Peyer's patch (tissue), 4 donors: ENCODE measurements at regions not wholly inside any gene's neighbourhood (a gene's known extent, or its start where the extent isn't known, plus 50 kb on each side); places are given as distances from the start of the nearest gene placed in this dataset.

Experiments used
- DNase-seq, 3 donors: peaks; one replicate each; pipeline ENCODE4 v3.0.0-alpha.2; 2017 to 2019
- H3K27ac ChIP-seq, 4 donors: fragments of 200-600 bp; sonication (generic); one replicate each; pipeline ENCODE4 v1.5.1; 2016 to 2019
- H3K27me3 ChIP-seq, 2 donors: fragments of 200-600 bp; sonication (generic); one replicate each; pipeline ENCODE4 v1.5.1; 2019
- H3K36me3 ChIP-seq, 3 donors: fragments of 200-600 bp; sonication (generic); one replicate each; pipeline ENCODE4 v1.5.1; 2016 to 2019
- H3K4me1 ChIP-seq, 4 donors: fragments of 200-600 bp; sonication (generic); one replicate each; pipeline ENCODE4 v1.5.1; 2016 to 2019
- H3K4me3 ChIP-seq, 4 donors: fragments of 200-600 bp; sonication (generic); 1 replicate in 3 of 4; 2 replicates in 1 of 4; pipeline ENCODE4 v1.5.1; 2016 to 2019; ENCODE audit warnings: mild to moderate bottlenecking in 1 of 4
- H3K9me3 ChIP-seq, 4 donors: fragments of 200-600 bp; sonication (generic); one replicate each; pipeline ENCODE4 v1.5.1; 2016 to 2019; ENCODE audit warnings: mild to moderate bottlenecking in 1 of 4
- POLR2A ChIP-seq, 2 donors: fragments of 450-650 bp; IDR thresholded peaks; one replicate each; pipeline ENCODE4 v1.5.1; 2017; ENCODE audit warnings: antibody characterized with exemption in 2 of 2, mild to moderate bottlenecking in 2 of 2, moderate library complexity in 2 of 2
- TF ChIP-seq, protein P1 (sequence below), 6 experiments: fragments of 450-650 bp in 4 of 6; fragments of 200-600 bp in 2 of 6; sonication (generic) in 1 of 6; IDR thresholded peaks; one replicate each; pipeline ENCODE4 v1.5.1; 2017 to 2019; ENCODE audit warnings: antibody characterized with exemption in 6 of 6, mild to moderate bottlenecking in 3 of 6, moderate library complexity in 1 of 6

DNA sequence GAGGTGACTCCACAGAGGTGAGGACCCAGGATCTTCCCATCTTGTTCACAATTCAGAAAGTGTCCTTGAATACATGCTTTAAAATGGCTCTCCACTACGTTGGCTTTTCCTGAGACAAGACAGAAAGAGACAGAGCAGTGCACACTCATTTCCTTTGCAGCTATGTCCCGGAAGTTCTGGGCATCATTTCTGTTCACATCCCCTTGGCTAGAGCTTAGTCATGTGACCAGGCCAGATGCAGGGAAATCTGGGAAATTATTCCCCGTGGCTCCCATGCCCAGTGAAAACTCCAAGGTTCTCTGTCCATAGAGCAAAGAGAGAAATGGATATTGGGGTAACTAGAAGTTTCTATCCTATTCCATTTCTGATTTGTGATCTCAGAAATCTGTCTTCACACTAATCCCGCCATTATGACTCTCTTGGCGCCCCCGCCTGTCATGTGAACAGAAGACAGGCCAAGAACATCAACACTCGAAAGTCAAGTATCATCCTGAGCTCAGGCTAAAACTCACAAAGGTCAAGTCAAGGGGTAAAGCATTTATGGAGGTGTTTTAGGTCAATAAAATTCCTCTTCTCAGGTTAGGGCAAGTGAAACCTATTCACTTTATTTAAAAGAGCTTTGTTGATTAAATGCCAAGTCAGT is 251.4 kb upstream of the HABP2 start:
- Histone ChIP-seq H3K36me3 (no peaks in the 10 kb centered on the region), H3K27me3 (no peaks in the 10 kb centered on the region), H3K4me1 (no peaks in the 10 kb centered on the region), H3K27ac (no peak overlapping the region), H3K9me3 (no peaks in the 10 kb centered on the region), H3K4me3 (no peak overlapping the region)
- no peak for DNase-seq
- TF ChIP-seq, protein P1, sequence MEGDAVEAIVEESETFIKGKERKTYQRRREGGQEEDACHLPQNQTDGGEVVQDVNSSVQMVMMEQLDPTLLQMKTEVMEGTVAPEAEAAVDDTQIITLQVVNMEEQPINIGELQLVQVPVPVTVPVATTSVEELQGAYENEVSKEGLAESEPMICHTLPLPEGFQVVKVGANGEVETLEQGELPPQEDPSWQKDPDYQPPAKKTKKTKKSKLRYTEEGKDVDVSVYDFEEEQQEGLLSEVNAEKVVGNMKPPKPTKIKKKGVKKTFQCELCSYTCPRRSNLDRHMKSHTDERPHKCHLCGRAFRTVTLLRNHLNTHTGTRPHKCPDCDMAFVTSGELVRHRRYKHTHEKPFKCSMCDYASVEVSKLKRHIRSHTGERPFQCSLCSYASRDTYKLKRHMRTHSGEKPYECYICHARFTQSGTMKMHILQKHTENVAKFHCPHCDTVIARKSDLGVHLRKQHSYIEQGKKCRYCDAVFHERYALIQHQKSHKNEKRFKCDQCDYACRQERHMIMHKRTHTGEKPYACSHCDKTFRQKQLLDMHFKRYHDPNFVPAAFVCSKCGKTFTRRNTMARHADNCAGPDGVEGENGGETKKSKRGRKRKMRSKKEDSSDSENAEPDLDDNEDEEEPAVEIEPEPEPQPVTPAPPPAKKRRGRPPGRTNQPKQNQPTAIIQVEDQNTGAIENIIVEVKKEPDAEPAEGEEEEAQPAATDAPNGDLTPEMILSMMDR (IDR thresholded peaks at IDR 0.05), result no peak
- TF ChIP-seq POLR2A (IDR thresholded peaks at IDR 0.05), result no peak

DNA sequence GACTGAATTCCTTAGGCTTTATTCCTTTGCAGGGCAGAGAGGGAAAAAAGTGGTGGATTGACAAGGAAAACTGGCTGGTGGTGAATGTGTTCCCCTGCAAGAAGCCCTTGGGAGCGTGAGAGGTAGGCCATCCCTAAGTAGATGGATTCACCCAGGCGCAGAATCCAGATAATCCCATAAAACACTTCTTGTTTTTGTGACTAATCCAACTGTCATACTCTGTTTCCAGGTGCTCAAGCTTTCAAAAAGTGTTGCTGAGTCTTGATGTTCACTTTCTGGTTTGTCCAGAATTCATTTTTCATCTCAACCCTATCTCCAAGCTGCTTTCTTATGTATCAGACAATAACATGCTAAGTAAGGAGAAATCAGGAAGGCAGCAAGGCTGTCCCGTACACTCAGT is 250.8 kb upstream of the HABP2 start:
- no peak overlapping the region for H3K27ac ChIP-seq
- no peaks in the 10 kb centered on the region for H3K9me3 ChIP-seq
- H3K36me3 ChIP-seq, result no peaks in the 10 kb centered on the region
- TF ChIP-seq POLR2A (IDR thresholded peaks at IDR 0.05), result no peak
- TF ChIP-seq, protein P1 (IDR thresholded peaks at IDR 0.05), result no peak
- no peaks in the 10 kb centered on the region for H3K27me3 ChIP-seq
- H3K4me1 ChIP-seq, result no peaks in the 10 kb centered on the region
- no peak overlapping the region for H3K4me3 ChIP-seq
- no peak for DNase-seq

DNA sequence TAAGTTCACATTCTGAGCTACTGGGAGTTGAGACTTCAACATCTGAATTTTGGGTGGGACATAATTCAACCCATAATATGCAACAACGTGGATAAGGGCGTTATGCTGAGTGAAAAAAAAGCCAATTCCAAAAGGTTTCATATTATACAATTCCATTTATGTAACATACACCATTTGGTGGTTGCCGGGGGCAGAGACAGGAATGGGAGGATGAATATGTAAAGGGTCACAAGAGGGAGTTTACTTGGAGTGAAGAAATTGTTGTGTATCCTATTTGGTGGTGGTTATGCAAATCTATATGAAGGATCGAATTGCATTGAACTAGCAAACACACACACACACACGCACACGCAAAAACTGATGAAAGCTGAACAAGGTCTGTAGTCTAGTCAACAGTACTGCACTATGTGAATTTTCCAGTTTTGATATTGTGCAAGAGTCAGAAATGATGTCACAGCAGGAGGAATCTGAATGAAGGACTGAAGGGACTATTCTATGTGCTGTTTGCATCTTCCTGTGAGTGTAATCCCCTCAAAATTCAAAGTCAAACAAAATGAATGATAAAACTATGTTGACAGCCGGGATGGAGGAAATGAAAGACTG is 249.2 kb upstream of the HABP2 start:
- no peaks in the 10 kb centered on the region for H3K36me3 ChIP-seq
- H3K9me3 ChIP-seq, result no peaks in the 10 kb centered on the region
- H3K4me3 ChIP-seq, result no peak overlapping the region
- DNase-seq, result no peak
- TF ChIP-seq, protein P1 (IDR thresholded peaks at IDR 0.05), result no peak
- no peak for TF ChIP-seq POLR2A (IDR thresholded peaks at IDR 0.05)
- H3K27me3 ChIP-seq, result no peaks in the 10 kb centered on the region
- no peak overlapping the region for H3K27ac ChIP-seq
- H3K4me1 ChIP-seq, result no peaks in the 10 kb centered on the region

DNA sequence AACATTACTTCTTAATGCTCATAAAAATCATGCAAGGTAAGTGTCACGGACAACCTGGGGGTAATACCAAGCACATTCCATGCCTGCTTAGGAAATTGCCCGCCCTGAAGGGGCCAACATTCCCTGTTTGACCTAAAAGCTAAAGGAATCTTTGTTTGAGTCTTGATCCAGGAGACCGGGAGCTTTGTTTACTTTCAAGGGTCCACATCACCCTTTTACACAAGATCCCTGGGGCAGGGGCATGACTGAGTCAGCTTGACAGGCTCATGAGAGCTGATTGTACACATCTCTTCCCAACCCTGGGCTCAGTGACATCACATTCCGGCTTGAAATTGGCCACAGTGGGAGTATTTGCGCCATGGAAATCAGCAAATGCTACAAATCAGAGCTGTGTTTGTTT is 248.1 kb upstream of the HABP2 start:
- Histone ChIP-seq H3K36me3 (no peaks in the 10 kb centered on the region), H3K27me3 (no peaks in the 10 kb centered on the region), H3K9me3 (no peaks in the 10 kb centered on the region), H3K4me1 (no peaks in the 10 kb centered on the region), H3K27ac (no peak overlapping the region), H3K4me3 (no peak overlapping the region)
- TF ChIP-seq, protein P1 (IDR thresholded peaks at IDR 0.05), result no peak
- TF ChIP-seq POLR2A (IDR thresholded peaks at IDR 0.05), result no peak
- no peak for DNase-seq

DNA sequence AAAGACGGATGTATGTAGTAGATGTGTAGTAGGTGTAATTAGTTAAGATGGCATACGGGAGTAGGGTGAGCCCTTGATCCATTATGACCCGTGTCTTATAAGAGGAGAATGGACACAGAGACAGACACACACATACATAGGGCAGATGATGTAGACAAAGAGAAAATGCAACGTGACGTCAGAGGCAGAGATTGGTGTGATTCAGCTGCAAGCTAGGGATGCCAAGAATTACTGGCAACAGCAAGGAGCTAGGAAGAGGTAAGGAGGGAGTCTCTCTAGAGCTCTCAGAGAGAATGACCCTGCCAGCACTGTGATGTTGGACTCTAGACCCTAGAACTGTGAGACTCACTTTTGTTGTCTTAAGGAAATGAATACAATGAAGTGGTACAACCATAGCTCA is 247.0 kb upstream of the HABP2 start:
- TF ChIP-seq, protein P1 (IDR thresholded peaks at IDR 0.05), result no peak
- TF ChIP-seq POLR2A (IDR thresholded peaks at IDR 0.05), result no peak
- no peaks in the 10 kb centered on the region for H3K9me3 ChIP-seq
- DNase-seq, result no peak

More for the DNA sequence above, 247.0 kb upstream of the HABP2 start:
- Histone ChIP-seq H3K27me3 (no peaks in the 10 kb centered on the region), H3K27ac (no peak overlapping the region), H3K4me1 (no peaks in the 10 kb centered on the region), H3K4me3 (no peak overlapping the region), H3K36me3 (no peaks in the 10 kb centered on the region)
